WI38 (cell line): ENCODE measurements at regions not wholly inside any gene's neighbourhood (a gene's known extent, or its start where the extent isn't known, plus 50 kb on each side); places are given as distances from the start of the nearest gene placed in this dataset.

Experiments used
- H3K4me3 ChIP-seq: 2 replicates; pipeline ENCODE4 v1.5.1; 2011; ENCODE audit warnings: low read depth, mild to moderate bottlenecking, control low read depth, low read length
- TF ChIP-seq, protein P1 (sequence below): IDR thresholded peaks from 2 replicates; pipeline ENCODE4 v1.5.1; 2012; ENCODE audit warnings: low read depth, mild to moderate bottlenecking, control low read depth, low read length

DNA sequence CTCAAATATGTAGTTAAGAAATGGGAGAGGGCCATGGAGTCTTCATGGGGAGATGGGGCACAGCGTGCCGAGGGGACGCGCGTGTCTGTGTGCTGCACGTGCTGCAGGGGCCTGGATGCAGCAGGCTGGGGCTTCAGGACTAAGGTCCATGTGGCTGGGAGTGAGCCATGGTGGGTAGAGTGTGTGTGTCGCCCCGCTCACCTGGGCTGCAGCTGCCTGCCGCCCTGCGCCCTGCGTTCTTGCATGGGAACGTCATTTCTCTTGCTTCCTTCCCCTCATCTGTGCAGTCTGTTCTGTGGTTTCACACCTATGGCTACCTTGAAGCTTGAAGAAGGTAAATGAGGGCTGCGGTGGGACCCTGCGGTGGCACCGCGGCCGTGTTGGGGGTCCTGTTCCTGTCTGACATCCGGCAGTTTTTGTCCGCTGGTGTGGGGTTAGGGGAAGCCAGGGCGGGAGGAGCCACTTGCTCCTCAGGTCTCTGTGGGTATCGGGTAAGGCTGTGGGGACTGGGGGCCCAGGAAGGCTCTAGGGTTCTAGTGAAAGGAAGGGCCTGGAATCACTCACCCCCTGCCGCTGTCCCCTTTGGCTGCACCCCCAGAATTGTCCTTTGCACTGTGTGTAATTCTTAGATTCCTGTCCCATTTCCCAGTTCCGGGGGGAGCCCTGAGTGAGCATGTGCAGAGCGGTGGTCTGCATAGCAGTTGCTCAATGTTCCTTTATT lies 54.1 kb upstream of the HS6ST1 start:
- TF ChIP-seq, protein P1, sequence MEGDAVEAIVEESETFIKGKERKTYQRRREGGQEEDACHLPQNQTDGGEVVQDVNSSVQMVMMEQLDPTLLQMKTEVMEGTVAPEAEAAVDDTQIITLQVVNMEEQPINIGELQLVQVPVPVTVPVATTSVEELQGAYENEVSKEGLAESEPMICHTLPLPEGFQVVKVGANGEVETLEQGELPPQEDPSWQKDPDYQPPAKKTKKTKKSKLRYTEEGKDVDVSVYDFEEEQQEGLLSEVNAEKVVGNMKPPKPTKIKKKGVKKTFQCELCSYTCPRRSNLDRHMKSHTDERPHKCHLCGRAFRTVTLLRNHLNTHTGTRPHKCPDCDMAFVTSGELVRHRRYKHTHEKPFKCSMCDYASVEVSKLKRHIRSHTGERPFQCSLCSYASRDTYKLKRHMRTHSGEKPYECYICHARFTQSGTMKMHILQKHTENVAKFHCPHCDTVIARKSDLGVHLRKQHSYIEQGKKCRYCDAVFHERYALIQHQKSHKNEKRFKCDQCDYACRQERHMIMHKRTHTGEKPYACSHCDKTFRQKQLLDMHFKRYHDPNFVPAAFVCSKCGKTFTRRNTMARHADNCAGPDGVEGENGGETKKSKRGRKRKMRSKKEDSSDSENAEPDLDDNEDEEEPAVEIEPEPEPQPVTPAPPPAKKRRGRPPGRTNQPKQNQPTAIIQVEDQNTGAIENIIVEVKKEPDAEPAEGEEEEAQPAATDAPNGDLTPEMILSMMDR: no peak
- H3K4me3 ChIP-seq: no peak overlapping the region

DNA sequence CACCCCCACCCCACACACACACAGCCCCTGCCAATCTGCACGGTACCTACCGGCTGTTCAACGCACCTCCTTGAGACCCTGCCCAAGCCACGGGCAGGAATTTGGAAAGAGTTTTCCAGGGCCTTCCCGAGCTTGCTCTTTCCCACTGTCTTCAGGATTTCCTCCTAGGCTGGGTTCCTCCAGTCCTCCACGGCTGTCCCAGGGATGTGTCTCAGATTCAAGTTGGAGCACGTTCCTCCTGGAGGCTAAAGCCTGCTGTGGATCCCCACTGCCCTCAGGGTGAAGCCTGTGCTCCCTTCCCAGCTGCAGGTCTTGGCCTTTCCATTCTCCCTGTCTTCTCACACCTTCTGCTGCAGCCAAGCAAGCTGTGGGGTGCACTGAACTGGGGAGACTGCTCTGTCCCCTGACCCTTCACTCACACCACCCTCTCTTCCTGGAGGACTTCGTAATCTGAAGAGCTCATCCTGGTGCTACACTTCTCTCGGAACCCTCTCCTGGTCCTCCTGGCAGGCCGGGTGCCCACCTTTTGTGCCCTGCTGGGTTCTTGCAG lies 54.9 kb upstream of the HS6ST1 start:
- no peak overlapping the region for H3K4me3 ChIP-seq
- TF ChIP-seq, protein P1: no peak

DNA sequence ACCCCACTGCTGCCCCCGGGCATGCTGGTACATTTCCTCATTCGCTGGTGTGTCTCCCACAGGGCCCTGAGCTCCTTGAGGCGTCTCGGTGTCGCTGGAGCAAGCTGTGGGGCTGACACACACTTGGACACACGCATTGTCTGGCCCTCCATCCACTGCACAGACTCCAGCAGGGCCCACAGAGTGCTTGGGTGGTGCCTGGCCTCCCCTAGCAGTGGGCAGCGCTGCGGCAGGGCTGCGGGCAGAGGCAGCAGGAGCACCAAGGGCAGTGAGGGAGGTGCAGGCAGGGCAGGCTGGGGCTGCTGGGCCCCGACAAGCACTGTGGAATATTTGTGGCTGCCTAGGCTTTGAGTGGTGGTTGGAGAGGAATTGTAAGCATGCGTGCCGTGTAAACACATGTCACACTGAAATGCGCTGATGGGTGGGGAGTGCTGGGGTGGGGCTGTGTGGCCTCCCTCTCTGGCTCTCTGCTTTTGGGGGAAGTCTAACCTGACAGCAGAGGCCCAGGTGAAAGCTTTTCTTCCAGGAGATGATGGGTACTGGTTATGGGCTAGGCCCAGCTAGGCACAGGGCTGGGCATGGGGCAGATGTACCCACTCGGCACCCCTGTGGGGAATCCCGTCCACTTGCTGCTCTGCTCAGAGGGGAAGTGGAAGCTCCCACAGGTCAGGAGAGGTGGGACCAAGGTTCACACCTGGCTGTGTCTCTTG lies 55.5 kb upstream of the HS6ST1 start:
- TF ChIP-seq, protein P1: no peak
- H3K4me3 ChIP-seq: no peak overlapping the region; the same call in 1 of the 2 replicates

DNA sequence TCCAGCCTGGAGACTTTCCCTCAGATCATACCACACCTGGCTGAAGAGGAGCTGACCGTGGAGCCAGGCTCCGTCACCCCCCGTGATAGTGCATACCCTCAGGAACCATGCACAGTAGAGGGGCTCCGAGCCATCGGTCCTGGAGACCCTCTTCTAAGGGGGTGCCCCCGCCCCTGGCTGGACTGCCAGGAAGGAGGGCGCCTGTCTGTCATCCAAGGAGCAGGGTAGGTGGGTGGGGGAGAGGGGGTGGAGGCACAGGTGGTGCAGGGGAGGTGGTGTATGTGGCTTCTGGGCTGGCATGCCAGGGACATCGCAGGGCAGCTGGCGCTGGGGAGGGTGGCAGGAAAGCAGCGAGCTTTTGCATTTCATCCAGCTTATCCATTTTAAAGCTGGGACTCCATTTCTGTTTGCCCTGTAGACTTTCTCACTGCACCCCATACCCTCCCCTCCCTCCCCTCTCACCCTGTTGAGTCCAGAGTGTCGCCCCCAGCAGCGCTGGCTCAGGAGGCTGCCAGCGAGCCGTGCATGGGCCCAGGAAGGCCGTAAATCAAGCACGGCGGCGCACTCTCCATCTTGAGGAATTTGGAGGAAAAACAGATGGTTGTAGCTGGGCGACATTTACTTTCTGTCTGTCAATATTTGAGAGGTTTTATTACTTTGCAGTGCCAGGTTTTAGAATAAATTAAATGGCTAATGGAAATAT lies 56.2 kb upstream of the HS6ST1 start:
- TF ChIP-seq, protein P1: no peak
- no peak overlapping the region; the same call in 1 of the 2 replicates for H3K4me3 ChIP-seq

DNA sequence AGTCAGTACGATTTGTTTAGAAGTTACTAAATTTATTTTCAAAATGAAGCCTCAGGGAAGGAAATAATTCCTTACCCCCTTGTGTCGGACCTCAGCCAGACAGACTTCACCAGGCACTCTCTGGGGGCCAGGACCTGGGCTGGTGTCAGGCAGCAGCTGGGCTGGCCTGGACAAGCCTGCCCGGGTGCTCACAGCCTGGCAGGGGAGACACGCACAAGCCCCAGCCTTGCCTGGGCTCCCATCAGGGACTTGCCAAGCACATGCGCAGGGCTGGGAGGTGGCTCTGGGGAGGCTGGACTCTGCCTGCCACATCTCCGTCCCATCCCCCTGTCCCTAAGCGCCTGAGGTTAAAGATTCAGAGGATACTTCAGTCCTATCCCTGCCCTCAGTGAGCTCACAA lies 56.8 kb upstream of the HS6ST1 start:
- no peak overlapping the region for H3K4me3 ChIP-seq
- TF ChIP-seq, protein P1: no peak

DNA sequence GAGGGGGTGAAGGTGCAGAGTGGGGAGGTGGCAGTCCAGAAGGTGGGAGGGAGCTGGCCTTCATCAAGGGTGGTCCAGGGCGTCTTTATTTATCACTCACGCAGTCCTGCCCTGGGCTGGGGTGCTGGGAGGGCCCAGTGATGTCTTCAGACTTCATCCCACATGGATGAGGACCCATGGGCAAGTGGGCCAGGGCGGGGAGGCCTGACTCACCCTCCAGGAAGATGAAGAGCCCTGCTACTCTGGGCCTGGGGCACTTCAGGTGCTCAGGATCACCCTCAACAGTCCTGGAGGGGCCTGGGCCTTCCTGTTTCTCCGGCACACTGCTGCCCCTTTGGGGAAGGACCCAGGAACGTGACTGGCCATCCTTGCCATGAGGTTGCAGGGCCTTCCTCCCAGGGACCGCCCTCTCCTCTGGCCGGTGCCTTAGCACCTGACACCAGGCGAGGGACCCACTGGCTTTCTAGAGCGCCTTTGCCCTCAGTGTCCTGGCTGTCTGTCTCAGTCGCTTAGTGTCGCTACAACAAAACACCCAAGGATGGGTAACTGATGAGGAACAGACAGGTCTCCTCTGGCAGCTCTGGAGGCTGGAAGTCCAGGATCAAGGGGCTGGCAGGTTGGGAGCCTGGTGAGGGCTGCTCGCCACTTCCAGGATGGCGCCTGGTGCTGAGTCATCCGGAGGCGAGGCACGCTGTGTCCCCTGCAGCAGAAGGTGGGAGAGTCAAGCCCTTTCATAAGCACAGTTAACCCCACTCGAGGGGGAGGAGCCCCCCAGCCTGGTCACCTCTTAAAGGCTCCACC lies 57.8 kb upstream of the HS6ST1 start:
- no peak overlapping the region for H3K4me3 ChIP-seq
- TF ChIP-seq, protein P1: no peak
